ENCODE measurements at regions not wholly inside any gene's neighbourhood (a gene's known extent, or its start where the extent isn't known, plus 50 kb on each side); places are given as distances from the start of the nearest gene placed in this dataset.
"Not testable (repeated sequence)": the region's sequence is repeated elsewhere in the genome, so short reads cannot be mapped to it uniquely, and the experiment has no call there.

DNA sequence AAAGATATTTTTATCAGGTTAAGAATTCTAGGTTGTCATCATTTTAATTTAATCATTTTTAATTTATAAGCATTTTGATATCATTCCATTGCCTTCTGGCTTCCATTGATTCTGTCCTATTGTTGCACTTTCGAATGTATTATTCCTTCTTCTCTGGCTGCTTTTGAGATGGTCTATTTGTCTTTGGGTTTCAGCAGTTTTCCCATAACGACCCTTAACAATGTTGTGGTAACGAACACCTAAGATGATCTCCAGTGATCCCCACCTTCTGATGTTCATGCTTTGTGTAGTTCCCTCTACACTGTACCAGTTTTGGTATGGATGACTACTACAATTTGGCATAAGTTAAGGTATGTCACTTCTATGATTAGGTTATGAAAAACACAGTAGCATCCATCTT, 59.9 kb downstream of the MINAR1 start:
- no peak for DNase-seq

DNA sequence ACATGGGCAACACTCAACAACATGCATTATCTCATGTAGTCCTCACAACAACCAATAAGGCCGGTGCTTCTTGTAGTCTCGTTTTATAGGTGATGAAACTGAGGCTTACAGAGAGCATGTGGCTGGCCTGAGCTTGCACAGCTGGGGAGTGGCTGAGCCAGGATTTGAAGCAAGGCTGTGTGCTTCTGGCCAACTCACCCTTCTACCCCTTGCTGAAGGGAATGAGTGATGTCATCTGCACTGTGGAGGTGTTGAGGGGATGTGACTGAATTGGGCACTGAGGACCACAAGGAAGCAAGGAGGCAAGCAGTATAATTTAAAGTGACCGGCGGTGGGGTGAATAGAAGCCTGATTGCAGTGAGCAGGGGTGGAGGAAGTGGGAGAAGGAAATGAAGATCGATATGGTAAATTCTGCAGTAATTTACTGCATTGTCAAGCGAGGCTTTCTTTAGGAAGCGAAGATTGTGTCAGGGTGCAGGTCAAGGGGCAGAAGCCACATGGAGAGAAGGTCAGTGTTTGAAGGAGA, 62.3 kb downstream of the MINAR1 start:
- no peak for DNase-seq

DNA sequence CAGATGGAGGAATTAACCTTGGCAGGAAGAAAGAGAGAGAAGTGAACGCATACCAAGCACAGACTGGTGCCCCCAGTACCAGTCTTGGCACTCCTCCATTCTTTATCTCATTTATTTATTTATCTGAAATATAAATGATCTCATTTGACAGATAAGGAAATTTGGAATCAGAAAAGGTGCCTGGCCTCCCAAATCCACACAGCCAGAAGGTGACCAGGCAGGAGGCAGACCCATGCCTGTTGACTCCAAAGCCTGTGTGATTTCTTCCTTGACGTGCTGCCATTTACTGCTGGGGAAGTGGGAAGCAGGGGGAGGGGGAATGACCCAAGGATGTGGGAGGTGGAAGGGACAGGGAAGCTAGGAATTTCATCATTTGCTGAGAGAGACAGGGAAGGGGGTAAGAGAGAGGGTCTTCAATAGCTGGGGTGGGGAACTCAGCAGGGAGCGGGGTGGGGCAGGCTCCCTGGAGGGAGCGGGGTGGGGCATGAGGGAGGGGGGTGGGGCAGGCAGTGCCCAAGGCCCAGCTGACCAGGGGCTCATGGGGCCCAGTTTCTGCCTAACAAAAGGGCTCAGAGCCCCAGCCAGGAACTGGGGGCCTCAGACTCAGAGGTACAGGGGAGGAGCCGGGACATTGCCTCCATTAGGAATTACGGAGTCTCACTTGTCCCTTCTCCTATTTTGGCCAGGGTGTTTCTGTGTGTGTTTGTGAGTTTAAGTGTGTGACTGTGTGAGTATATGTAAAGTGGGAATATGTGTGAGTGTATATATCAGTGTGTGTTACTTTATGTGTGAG, 63.0 kb downstream of the MINAR1 start:
- no peak for DNase-seq

DNA sequence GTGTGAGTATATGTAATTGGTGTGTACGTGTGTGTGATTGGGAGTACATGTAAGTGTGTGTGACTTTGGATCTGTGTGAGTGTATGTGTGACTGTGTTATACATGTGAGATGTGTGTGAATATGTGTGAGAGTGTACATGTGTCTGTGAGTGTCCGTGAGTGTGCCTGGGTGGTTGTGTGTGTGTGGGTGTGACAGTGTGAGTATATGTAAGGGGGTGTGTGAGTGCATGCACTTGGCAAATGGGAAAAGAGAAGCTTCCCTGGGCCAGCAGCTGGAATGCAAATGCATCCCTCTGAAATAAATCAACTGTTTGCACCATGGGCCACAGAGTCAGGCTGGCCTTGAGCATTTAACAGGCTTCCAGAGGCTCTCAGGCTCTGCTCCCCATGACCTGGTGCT, 63.6 kb downstream of the MINAR1 start:
- DNase-seq: no peak

DNA sequence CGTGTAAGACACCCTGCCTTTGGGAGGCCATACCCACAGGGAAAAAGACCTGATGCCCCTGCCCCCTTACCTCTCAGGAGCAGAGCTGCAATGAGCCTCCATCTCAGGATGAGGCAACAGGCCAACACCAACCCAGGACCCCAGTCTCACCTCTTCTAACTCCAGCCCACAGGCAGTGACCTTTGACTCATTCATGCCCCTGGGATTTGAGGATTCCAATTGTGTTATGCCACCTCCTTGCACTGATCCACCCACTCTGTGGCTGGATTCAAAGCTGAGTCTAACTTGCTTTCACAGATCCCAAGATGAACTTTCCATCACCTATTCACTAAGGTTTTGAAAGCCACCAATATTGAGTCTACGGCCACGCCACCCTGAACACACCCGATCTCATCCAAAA, 64.7 kb downstream of the MINAR1 start:
- no peak for DNase-seq

DNA sequence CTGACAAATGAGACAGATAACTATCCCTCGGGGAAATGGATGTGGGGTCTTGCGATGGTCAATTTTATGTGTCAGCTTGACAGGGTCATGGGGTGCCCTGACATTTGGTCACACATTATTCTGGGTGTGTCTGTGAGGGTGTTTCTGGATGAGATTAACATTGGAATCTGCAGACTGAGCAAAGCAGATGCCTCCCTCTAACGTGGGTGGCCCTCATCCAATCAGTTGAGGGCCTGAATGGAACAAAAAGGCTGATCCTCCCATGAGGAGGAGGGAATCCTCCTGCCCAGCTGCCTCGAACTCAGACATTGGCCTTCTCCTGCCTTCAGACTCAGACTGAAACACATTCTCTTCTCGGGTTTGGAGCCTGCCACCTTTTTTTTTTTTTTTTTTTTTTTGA, 69.0 kb downstream of the MINAR1 start:
- DNase-seq: no peak

DNA sequence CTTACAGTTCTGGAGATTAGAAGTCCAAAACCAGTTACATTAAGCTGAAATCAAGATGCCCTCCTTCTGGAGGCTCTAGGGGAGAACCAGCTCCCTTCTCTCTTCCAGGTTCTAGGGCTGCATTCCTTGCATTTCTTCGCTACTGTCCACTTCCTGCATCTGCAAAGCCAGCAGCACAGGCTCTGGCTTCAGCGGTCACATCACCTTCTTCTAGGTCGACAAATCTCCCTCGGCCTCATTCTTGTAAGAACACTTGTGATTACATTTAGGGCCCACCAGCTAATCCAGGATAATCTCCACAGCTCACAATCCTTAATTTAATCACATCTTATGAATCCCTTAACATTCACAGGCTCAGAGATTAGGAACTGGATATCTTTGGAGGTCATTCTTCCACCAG, 73.8 kb downstream of the MINAR1 start:
- DNase-seq: no peak

DNA sequence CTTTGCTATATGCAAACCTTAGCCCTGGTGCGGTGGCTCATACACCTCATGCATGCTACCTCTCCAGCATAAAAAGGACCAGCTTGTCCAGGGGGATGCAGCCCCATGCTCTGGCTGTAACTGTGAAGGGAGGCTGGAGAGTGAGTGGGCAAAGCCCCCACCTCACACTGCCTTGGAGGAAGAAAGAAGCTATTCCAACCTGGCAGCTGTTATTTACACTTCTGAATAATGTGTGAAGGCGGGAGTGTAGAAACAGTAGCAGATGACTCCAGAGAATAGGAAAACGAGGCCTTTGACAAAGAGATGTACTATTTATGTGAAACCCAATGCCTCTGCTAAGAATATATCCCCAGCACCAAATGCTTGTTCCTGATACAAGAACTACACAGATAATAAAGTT, 80.7 kb downstream of the MINAR1 start:
- not testable (repeated sequence) for DNase-seq

DNA sequence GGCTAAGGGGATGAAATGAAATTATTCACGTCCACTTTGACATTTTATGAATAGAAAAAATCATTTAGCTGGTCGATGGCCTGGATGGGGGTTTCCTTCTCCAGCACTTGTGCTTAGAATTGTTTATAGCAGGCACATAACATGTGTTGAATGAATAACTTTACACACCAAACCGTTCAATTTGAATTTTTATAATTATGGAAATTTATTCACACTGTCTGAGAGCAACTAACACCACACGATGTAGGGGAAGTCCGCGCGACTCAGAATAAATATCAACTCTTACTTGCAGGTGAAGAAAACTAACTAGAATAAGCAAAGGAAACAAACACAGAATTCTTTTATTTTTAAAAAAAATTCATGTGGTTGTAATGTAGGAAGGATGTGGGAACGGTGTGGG, 81.3 kb downstream of the MINAR1 start:
- no peak for DNase-seq

DNA sequence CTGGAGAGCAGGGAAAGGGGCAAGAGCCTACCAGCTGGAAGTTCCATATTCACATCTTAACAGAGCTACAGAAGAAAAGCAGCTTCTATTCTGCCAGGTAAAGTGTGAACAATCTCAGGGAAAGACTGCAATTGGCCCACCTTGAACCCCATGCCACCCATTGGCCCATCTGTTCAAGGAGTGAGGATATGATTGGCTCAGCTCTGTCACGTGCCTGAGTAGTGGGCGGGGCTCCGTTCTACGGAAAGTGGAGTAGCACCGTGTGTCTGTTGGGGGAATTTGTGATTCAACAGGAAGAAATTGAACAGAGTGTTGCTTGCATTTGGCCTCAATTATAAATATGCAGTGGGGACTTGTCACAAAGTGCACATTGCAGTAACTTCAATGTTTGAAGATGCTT, 81.8 kb downstream of the MINAR1 start:
- no peak for DNase-seq

DNA sequence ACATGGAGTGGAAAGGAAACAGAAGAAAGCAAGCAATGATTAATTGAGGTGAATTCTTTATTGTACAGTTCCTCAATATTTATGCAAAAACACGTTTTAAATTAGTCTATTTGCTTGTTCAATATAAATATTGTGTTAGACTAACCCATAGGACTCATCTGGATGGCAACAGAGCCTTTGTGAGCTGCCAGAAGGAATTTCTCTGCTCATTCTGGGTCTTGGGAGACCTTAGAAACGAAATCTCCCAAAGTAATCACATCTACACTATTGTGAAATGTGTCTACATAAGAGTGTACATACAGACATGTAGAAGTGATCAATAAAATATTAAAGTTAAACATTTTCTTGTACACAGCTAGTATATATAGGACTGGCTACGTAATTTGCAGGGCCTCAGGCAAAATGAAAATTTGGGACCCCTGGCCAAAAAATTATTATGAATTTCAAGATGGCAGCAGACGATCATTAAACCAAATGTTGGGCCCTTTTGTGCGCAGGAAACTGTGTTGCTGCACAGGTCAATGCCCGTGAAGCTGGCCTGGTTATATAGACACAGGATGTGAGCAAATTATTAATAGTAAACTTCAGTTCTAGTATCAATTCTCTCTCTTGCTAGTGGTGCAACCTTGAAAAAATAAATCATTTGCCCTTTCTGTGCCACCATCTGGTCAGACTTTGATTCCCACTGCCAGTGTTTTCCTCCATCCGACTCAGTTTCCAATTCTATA, 83.3 kb downstream of the MINAR1 start:
- DNase-seq: no peak

DNA sequence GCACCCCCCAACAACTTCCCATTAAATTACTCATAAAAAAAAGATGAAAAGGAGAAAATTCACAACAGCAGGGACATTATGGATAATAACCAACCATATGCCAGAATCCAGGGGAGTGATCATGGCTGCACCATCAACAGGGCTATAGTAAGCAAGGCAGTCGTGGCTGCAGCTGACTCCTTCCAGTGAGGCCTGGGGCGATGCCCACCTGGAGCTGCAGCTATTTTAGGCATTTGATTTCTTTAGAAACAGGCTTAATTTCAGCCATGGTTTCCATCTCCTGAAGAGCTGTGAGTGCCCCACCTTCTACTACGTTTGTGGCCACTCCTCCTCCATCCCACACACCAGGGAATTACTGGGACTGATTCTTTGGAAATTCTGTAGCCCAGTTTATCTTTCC, 84.0 kb downstream of the MINAR1 start:
- no peak for DNase-seq

DNA sequence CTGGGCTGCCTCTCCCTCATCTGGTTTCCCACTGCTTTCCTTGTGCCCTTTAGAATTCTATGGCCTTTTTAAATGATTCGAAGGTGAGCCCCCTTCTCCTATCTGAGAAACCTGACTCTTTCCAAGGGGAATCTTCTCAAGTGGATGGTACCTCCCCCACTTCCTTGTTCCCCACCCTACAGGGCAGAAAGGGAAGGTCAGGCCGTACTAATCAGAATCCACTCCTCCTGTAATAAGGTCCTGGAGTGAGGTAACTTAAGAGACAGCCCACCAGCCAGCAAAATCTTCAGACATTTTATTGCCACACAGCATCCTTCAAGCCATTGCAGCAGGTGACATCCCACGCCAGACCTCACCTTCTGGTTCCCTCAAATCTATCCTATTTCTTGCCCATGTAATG, 84.5 kb downstream of the MINAR1 start:
- no peak for DNase-seq

DNA sequence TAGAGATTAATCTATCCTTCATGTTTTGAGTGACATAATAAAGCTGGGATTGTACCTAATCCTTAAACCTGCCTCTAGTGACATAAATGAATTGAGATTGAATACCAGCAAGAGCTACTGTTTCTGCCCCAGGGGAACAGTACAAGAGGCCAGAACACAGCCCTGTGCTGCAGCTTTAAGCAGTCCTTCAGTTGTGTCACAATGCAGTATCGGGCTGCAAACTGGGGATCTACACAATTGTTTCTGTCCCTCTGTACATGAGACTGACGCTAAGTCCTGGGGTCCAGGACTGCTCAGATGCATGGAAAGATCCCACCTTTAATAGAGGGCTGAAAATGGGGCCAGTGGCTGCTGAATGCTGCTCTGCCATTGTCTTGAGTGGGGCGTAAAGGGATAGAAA, 87.5 kb downstream of the MINAR1 start:
- no peak for DNase-seq

DNA sequence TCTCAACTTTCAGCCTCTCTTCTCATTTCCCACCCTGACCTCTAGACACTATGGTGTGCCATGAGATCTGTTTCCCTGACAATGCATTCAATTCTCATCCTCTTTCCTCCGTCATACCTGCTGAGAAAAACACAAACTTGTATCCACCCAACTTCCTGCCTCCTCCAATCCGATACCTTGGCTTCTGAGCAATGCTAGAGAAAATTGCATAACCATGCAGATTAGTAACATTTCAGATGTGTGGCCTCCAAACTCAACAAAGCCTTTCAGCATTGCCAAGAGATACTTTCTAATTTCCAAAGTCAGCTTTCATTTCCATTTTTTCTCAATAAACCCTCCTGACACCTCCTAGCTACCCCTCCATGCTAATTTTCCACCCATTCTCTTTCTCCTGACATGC, 88.5 kb downstream of the MINAR1 start:
- DNase-seq: no peak

DNA sequence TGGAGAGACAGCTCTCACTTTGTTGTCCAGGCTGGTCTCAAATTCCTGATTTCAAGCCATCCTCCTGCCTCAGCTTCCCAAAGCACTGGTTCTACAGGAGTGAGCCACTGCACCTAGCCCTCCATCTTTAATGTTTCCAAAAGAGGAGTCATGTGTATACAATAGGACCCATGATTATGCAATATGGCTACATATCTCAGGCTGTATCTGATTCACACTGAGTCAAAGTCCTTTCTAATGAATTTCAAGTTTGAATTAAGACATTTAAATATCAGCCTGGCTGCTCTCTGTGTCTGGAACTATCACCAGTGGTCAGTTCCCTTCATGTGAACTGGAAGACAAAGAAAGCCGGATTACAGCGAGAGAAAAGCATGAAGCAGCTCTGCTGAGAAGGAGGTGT, 90.5 kb downstream of the MINAR1 start:
- no peak for DNase-seq

DNA sequence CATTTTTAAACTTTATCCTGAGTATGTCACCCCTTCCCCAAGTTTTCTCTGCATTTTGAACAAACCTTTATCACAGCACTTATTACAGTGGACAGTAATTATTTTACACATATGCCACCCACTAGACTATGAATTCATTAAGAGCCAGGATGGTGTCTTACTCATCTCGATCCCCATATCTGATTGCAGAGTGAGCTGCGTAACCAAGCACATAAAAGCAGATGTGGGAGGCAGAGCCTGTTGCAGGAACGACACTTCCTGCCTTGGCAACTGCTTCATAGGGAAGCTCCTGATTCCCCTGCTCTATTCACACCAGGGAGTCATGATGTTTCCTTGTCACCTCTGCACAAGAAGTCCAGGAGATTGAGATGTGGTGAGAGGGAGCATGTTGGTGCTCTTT, 91.1 kb downstream of the MINAR1 start:
- no peak for DNase-seq

DNA sequence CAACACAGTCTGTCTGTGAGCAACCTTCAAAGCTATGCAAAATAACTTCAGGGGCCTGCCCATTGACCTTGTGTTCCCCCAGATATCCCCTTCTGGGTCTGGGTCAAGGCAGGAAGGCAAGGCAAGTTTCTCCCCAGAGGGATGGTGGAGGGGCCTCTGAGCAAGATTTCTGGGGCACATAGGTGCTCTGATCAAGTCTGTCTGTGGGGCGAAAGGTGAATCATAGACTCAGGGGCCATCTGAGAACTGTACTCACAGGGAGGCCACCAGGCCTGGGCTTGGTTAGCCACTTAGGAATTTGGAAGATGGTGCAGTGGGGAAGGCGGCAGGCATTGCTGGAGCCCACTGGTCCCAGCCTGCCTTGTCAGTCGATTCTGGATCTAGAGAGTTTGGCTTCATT, 92.4 kb downstream of the MINAR1 start:
- no peak for DNase-seq

DNA sequence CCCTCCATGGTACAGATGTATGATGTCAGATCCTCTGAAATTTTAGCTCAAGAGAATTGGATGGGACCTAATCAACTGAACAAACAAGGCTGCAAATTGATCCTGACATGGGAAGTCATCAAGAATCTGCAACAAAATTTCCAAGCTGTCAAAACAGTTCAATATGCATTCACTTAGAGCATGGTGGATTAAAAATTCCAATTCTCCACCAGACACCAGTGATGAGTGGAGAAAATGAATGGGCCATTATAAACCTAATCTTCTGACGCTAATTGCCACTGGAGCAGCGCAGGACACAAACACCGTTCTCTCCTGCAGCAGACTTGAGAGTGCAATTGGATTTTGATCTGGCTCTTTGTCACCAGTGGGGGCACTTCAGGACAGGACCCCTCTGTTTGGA, 94.2 kb downstream of the MINAR1 start:
- DNase-seq: no peak

DNA sequence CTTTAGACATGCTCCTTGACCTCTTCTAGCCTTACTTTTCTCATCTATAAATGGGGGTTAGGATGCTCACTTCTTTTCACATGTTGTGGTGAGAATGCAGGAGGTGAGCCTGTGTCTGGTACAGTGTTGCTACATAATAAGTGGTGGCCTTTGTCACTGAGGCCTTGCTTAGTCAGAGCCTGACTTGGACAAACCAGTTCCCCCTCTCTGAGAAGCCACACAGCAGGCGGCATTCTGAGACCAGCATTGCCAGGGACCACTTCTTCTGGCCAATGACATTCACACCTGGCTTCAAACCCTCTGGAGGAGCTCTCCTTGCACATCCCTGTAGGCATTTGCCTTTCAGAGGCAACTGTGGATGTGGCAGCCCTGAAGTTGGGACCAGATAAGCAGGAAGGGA, 95.7 kb downstream of the MINAR1 start:
- DNase-seq: no peak

DNA sequence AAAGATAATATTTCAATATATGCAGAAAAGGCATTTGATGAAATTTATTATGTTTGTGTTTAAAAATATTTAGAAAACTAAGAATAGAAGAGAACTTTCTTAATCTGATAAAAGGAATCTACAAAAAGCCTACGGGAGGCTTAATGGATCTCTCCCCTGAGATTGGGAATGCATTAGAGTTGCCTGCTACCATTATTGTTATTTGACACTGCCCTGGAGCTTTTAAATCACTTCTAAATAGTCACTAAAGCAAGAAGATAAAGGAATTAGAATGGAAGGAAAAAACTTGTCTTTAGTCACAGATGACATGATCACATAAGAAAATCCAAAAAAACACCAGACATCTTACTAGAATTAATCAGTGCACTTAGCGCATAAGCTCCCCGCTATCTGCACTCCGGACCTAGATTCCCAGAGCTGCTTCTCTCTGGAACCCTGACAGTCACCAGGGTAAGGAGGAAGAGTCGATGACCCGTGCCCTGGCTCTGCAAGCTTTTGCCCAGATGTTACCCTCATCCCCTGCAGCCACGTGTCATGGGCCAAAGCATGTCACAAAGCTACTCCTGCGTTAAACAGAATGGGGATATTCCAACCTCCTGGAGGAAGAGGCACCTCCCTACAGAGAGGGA, 97.1 kb downstream of the MINAR1 start:
- no peak for DNase-seq

DNA sequence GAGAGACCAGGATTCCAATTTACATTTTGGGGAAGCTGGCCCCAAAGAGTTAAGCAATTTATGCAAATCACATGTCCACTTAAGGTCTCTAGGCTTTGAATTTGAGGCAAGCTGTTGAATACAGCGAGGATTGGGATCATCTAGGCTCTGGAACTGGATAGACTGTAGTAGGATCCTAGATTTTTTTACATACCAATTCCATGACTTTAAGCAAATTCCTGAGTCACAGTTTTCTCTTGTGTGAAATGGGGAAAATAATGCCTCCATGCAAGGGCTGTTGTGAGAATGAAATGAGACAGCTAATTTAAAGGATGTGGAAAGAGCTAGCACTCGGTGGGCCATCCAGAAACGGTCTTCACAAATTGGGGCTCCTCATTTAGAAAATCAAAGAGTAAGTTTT, 103.4 kb downstream of the MINAR1 start:
- DNase-seq: no peak

DNA sequence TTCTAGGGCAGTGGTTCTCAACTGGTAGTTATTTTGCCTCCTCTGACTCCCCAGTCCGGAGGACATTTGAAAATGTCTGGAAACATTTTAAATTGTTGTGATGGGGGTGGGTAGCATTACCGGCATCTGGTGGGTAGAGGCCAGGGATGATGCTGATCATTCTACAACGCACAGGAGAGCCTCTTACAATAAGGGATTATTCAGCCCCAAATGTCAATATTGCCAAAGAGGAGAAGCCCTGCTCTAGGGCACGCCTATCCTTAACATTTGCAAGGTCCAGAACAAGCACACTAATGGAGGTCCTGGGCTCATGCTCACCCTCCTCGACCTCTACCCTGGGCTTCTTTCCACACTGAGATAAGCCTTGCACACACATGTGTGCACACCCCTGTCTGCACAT, 106.4 kb downstream of the MINAR1 start:
- DNase-seq: no peak

DNA sequence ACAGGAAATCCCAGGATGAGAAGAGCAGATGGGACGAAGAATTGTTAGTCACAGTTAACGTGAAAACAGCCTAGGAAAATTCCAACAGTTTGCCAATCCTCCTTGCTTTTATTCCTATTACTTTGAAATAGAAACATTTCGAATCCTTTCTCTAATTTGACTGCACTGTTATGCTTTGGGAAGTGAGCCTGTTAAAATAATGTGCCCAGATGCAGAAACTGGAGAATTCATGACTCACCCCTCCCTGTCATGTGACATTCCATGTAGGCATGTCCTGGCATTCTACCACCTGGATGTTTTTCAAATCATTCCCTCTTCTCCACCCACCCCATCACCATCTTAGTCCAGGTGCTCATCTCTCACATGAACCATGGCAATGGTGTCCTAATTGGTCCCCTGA, 107.3 kb downstream of the MINAR1 start:
- DNase-seq: no peak
